Stimulated activated CD4-positive, alpha-beta T cell treated with anti-CD3 and anti-CD28 coated beads, Interleukin-2, amount 100 ng/mL, for 4 hours (primary cell): ENCODE measurements at regions not wholly inside any gene's neighbourhood (a gene's known extent, or its start where the extent isn't known, plus 50 kb on each side); places are given as distances from the start of the nearest gene placed in this dataset.
"Not testable (repeated sequence)": the region's sequence is repeated elsewhere in the genome, so short reads cannot be mapped to it uniquely, and the experiment has no call there.

ENCODE experiments used
- DNase-seq: peaks from one replicate; pipeline ENCODE4 v3.0.0-alpha.2; 2020; ENCODE audit warnings: low read depth

DNA sequence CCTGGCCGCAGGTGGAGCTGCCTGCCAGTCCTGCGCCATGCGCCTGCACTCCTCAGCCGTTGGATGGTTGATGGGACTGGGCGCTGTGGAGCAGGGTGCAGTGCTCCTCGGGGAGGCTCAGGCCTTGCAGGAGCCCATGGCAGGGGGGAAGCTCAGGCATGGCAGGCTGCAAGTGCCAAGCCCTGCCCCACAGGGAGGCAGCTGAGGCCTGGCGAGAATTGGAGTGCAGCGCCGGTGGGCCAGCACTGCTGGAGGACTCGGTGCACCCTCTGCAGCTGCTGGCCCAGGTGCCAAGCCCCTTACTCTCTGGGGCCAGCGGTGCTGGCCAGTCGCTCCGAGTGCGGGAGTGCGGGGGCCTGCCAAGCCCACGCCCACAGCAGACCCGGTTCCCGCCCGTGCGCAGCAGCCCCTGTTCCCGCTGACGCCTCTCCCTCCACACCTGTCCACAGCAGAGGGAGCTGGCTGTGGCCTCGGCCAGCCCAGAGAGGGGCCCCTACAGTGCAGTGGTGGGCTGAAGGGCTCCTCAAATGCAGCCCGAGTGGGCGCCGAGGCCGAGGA, 275.9 kb upstream of the FRG1 start:
- DNase-seq: no peak

DNA sequence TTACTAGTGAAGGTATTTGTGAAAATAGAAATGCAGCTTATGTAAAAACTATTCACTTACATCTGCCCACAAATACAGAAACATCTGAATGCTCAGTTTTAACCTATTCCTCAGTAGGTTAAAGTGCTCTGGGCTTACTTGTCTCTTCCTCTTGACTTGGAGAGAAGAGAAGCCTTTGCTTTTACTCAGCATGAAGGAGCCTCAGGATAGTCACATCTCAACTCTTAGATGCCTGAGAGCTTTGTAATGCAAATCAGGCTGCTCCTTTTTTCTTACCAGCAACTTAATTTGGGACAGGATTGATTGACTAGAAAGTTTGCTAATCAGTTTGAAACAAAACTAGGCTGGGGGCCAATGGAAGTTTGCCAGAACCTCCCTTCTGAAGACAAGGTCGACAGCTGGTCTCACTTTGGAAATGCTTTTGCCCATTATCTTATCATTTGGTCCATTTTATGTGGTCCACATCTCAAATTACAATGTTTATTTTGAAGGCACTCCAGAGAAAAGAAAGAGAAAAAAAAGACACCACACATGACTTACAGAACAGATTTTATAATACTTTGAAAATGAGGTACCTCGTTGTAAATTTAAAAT, 274.9 kb upstream of the FRG1 start:
- DNase-seq: not testable (repeated sequence)

DNA sequence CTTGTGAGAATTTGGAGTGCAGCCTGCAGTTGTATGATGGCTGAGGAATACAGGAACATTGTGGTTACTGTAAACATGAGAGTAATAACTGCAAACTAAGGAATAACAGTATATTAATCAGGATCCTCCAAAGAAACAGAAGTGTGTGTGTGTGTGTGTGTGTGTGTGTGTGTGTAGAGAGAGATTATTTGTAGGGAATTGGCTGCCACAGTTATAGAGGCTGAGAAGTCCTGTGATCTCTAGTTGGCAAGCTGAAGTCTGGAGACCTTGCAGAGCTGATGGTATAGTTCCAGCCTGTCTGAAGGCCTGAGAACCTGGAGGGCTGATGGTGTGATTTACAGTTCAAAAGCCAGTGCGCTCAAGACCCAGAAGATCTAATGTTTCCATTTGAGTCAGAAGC, 273.3 kb upstream of the FRG1 start:
- not testable (repeated sequence) for DNase-seq

DNA sequence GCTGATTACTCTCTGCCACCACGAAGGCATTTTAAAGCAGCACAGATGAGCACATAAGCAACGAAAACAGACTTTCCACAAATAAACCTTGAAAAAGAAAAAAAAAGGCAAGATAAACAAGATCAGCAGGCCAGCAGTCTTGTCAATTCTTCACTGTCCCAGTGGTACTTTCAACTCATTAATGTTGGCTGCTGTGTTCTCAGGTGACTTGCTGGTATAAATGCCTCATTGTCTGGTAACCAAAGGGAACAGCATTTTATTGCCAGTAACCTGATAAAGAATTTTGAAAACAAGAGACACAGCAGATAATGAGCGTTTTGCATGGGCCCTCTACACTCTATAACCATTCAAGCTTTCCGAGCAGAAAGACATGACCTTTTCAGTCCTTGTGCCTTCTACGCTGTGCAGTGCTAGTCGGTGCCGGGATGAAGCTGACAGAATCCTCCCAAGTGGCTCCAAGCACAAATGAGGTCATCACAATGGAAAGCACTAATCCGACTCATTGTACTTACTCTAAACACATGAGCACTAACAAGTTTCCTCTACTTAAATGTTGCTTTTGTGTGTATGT, 242.9 kb upstream of the FRG1 start:
- not testable (repeated sequence) for DNase-seq

DNA sequence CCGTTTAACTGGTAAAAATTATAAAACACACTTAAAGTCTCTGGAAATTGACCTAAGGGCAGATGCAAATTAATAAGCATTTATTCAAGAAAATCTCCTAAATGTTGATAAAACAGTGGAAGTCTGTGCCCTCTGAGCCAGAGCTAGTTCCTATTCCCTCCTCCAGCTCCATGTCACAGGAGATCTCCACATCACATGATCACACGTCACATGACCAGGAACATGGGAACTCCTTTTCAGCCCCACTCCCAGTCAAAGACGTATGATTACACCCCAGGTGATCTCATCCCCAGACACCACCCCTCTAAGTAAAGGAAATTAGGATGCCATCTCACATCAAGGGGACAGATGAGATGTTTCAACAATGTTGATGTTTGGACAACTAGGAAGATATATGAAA, 237.7 kb upstream of the FRG1 start:
- not testable (repeated sequence) for DNase-seq

DNA sequence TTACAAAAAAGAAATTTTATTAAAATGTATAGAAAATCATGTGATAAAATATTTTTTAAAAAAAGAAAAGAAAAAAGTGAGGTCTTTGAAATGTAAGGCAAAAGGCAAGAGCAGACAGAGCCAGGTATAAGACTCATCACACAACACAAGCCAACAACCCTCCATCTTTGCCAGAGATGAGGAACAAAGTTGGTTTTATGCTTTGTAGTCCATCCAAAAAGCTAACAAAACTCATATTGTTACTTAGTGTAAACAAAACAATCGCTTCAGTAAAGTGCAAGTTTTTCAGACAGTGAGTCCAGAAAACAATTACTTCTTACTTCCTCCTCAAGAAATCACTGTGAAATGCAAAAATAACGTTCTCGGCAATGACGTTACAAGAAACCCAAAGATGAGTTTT, 233.9 kb upstream of the FRG1 start:
- DNase-seq: not testable (repeated sequence)

DNA sequence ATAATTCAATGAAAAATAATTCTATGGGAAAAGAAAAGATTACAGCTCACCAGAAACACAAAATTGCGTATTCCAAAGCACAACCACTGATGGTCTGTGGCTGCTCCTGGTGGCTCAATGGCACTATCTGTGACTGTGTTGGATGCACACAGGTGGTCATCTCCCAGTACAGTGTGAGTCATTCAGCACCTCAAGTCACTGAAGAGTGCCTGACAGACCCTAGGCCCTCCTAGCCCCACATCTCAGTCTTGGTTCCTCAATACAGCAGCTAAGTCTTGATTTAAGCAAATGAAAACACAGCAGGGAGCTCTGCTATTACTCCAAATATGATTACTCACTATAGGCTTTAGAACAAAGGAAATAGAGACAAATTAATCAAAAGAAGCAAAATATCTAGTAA, 233.4 kb upstream of the FRG1 start:
- DNase-seq: not testable (repeated sequence)

DNA sequence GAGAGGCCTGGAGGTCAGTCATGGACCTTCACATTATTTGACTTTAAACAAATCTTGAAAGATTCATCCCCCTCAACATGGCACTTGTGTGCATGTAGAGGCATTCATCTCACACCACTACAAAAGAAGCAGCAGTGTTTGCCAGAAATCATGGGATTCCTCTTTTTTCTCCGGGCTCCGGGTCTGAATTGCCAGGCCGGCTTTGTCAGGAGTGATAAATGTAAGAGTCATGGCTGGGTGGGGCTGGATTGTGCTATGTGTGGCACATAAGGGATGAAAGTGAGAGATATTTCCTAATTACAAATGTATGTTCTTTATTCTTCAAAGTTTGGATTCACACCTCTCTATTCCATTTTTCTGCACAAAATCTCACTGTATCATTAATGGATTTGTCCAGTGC, 228.7 kb upstream of the FRG1 start:
- DNase-seq: not testable (repeated sequence)

DNA sequence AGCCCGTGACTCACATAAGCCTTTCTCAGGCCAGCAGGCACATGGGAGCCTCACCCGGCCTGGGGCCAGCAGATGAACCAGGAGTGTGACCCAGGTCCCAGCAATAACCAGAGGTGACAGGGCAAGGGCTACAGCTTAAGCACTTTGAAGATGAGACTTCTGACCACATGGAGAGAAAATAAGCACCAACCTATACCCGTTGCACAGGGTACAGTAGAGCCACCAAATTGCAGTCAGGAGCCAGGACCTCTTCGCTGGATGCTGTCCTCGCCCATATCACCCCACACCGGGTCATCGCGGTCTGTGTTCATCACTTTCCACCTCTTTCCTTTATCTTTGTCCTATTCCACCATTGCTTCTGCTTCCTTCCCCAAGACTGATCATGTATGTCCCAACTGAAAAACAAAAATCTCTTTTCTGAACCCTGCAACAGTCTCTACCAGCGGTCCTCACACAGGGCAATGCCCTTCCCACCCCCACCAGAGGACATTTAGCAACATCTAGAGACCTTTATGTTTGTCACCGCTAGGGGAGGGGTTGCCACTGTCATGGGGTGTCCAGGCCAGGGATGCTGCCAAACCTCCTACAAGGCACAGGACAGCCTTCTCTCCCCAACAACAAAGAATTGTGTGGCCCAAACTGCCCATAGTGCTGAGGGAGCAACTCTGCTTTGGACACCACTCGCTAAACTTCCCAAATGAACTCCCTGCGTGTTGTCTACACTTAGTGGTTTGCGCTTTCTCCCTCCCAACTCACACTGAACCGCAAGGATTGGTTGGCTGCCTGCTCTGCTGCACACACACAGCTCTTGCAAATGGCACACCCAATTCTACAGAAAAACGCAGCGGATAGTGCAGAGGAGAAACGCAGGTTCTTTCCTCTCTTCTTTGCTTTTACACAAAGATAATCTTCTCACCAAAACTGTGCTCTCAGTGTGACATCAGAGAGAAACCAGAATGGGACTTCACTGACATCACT, 219.4 kb upstream of the FRG1 start:
- DNase-seq: not testable (repeated sequence)

DNA sequence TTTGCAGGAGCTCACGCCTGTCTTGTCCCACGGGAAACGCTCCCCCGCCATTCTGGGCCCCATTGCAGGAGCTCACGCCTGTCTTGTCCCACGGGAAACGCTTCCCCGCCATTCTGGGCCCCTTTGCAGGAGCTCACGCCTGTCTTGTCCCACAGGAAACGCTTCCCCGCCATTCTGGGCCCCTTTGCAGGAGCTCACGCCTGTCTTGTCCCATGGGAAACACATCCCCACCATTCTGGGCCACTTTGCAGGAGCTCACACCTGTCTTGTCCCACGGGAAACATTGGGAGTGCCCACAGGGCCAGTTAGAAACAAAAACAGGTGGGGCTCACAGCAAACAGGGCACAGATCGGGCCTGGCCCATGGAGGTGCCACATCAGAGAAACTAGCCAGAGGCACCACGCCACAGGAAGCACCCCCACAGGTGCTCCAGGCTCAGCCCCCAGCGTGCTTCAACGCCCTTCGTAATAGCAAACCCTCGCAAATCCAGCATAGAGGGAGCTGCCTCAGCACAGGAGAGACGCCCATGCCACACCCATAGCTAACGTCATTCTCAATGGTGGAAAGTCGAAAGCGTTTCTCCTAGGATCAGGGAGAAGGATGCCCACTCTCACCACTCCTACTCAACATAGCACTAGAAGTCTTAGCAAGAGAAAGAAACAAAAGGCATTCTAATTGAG, 218.2 kb upstream of the FRG1 start:
- not testable (repeated sequence) for DNase-seq

DNA sequence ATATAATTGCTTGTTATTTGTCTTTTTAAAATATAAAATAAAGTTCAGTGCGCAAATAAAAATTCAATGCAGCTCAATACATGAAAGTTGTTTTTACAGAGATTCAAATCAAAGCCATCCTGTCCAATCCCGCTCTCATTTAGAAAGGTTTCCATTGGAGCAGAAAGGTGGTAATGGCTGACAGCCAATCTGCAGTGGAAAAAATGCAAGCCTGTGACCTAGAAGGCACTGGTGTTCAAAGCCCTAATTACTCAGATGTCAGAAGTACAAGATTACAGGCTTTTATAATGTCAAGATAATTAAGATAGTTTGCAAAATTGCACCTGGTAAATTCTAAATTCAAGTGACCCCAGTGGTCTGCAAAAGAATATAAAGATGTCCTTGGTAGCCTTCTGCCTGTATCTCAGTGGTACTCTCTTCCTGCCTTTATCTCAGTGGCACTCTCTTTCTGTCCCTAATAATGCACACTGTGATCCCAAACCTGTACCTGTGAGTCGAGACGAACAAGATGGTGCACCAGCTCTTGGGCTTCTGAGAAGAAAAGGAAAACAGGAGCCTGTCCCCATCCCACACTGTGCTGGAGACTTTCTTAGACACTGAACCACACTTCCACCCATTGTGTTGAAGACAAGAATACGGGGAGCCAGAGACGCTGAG, 212.6 kb upstream of the FRG1 start:
- DNase-seq: not testable (repeated sequence)

DNA sequence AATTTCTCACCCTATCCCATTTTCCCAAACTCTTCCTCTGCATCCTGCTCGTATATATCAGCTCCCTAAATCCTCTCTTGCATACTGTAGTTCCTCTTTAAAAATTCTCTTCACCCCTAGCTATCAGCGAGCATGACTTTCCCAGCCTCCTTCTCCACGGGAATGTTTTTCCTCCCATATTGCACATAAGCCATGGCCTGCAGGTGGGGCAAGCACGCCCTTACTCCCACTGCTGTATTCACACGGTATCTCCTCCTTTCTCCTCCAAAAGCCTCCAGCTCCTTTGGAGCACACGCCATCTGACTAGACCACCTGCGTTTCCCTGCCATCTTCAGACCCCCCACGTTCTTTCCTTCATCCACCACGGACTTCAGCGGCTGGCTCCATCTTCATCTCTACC, 208.7 kb upstream of the FRG1 start:
- not testable (repeated sequence) for DNase-seq

DNA sequence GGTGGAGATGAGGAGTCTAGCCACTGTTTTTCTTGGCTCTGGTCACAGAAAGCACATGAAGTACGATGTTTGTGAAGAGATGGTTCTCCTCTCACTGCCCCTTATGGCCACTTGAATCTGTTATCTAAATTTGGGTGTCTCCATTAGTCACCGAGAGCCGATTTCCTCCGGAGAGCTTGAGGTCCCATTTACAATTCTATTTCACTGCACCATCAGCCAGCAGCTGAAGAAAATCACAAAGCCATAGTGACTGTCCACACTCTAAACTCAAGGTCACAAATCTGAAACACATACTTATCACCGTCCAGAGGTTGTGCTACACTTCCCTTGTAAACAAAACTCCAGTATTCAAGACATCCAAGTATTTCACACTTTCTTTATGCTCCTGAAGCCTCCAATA, 207.2 kb upstream of the FRG1 start:
- not testable (repeated sequence) for DNase-seq

DNA sequence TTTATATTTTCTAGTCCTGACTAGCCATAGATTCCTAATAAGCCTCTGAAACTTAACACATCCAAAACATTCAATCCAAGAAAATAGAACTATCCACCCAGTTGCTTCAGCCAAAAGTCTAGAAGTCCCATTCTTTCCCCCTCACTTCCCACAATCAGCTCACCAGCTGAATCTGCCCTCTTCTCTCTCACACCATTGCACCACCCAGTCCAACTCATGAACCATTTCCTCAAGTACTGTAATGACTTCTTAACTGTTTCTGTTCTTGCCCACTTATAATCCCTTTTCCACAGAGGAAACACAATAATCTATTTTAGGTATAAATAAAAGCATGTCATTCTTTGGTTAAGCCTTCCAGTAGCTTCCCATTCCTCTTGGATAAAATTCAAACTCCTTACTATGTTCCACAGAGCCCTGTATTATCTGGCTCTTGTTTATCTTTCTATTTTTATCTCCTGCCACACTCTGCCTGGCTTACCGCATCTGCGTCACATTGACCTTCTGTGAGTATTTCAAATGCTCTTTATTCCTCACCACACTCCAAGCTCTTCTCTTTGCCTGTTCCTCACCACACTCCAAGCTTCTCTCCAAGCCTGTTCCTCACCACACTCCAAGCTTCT, 205.9 kb upstream of the FRG1 start:
- DNase-seq: not testable (repeated sequence)

DNA sequence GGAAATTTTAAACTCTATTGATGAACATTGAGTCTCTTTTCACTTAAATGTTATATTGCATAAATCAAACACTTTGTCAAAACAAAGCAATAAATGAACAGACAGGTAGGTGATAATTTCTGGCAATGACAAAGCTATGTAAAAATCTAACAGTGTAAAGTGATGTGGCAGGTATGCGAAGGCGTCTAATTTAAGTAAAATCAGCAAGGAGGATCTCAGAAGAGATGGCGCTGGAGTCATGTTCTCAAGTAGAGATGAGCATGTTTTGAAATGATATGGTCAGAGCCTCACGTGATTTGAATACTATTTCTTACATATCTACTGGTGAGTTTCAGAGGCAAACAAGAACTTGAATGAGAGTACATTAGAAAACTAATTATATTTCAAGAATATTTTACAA, 204.0 kb upstream of the FRG1 start:
- not testable (repeated sequence) for DNase-seq

DNA sequence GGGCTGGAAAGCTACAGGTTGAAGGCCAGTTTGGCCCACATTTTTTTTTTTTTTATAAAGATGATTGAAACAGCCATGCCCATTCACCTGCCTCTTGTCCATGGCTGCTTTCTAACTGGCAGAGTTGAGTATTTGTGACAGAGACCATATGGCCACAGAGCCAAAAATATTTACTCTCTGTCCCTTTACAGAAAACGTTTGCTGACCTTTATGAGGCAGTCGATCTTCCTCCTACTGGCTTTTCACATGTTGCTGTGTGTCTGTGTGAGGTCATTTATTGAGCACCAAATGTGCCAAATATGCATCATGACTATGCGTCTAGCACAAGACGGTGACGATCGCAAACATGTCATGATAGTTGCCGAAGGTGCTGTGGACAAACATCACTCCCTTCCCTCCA, 200.6 kb upstream of the FRG1 start:
- not testable (repeated sequence) for DNase-seq

DNA sequence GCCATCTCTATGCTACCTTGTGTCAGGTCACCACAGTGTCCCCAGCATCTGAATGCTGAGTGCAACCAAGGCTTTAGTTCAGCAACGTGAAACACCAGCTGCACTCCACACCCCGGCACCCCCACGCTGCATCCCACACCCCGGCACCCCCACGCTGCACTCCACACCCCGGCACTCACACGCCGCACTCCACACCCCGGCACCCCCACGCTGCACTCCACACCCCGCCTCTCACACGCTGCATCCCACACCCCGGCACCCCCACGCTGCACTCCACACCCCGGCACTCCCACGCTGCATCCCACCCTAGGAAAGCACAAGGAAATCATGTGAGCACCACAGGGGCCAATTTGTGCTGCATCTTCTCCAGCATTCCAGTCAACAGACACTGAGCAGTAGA, 199.8 kb upstream of the FRG1 start:
- no peak for DNase-seq

DNA sequence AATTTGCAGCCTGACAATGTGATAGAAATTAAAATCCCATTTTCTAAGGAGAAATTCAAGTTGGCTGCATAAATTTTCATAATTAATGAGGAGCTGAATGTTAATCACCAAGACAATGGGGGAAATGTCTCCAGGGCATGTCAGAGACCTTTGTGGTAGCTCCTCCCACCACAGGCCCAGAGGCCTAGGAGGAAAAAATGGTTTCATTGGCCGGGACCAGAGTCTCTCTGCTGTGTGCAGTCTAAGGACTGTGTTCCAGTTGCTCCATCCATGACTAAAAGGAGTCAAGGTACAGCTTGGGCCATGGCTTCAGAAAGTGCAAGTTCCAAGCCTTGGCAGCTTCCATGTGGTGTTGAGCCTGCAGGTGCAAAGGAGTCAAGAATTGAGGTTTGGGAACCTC, 187.6 kb upstream of the FRG1 start:
- not testable (repeated sequence) for DNase-seq

DNA sequence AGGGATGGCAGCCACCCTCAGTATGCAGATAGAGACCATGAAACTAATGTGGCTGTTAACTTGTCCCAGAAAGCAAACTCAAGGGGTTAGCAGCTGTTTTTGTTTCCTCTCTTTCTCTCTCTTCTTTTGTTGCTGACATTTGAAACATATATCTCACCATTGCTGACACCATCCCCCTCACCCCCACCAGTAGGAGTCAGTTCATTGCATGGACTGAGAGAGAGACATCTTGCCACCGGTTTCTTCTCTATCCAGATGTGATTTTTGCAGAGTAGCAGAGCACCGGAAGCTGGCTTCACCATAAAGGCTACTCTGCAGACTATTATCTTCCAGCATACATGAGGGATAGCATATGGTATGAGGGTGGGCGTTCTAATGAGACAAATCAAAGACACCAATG, 177.1 kb upstream of the FRG1 start:
- DNase-seq: no peak

DNA sequence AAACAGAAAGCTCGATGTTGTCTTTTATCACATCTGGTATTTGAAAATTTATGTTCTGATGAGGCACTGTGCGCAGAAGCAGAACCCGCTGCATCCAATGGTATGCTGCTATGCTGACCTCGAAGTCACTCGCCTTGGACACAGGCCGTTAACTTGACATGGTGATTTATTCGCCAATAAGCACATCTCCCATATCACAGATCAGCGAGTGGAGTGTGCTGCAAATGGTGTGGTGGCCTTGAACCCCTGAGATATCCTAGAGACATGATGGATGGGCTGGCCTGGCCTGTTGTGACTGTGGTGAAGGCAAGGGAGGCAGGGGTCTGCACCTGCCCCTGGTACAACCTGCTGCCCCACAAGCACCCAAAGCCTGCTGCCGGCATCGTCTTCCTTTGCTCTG, 175.4 kb upstream of the FRG1 start:
- DNase-seq: no peak

DNA sequence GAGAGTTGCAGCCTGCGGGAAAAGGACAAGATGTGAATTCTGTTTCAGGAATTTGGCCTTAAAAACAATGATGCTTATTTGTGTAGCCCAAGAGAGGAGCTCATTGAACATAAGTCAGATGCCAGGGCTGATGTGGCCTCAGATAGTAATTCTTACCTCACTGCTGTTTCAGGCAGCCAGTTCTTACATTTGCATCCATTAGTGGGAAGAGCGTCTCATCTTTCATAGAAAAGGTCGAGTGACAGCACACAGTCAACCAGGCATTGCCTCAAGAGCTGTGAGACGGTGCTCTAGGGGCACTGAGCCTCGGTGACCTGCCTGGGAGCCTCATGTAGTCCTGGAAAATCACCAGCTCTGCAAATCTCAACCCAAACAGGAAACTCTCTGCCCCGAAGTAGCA, 174.9 kb upstream of the FRG1 start:
- DNase-seq: no peak
